CD14-positive monocyte (primary cell): ENCODE measurements at regions not wholly inside any gene's neighbourhood (a gene's known extent, or its start where the extent isn't known, plus 50 kb on each side); places are given as distances from the start of the nearest gene placed in this dataset.

Experiments used
- DNase-seq, 3 donors: peaks; one replicate each; pipeline ENCODE4 v3.0.0-alpha.2; 2011 to 2022
- H2AFZ ChIP-seq: 2 replicates; pipeline ENCODE4 v1.6.0; 2012; ENCODE audit warnings: mild to moderate bottlenecking, low read depth, low read length, inconsistent platforms; ENCODE audit not compliant: insufficient read depth, poor library complexity, severe bottlenecking
- H3K27ac ChIP-seq, 2 donors: 1 replicate in 1 of 2; 2 replicates in 1 of 2; pipeline ENCODE4 v1.5.1; 2012 to 2013; ENCODE audit warnings: low read length in 2 of 2, control low read depth in 1 of 2, inconsistent platforms in 1 of 2, low read depth in 1 of 2, mild to moderate bottlenecking in 1 of 2
- H3K27me3 ChIP-seq, 2 donors: one replicate each; pipeline versions ENCODE4 v1.6.0 to v1.6.1; 2011 to 2013; ENCODE audit warnings: low read length in 2 of 2; ENCODE audit not compliant: control insufficient read depth in 2 of 2, insufficient read depth in 2 of 2
- H3K36me3 ChIP-seq, 2 donors: replicated peaks in 1 of 2; 1 replicate in 1 of 2; 2 replicates in 1 of 2; pipeline versions ENCODE4 v1.5.1 to v1.6.1; 2012 to 2013; ENCODE audit warnings: low read length in 2 of 2, control low read depth in 1 of 2, inconsistent platforms in 1 of 2, mild to moderate bottlenecking in 1 of 2; ENCODE audit not compliant: insufficient read depth in 2 of 2, control insufficient read depth in 1 of 2
- H3K4me1 ChIP-seq, 2 donors: 1 replicate in 1 of 2; 2 replicates in 1 of 2; pipeline versions ENCODE4 v1.5.1 to v1.6.1; 2012 to 2013; ENCODE audit warnings: low read length in 2 of 2, control low read depth in 1 of 2, inconsistent platforms in 1 of 2, mild to moderate bottlenecking in 1 of 2, moderate library complexity in 1 of 2; ENCODE audit not compliant: insufficient read depth in 2 of 2, control insufficient read depth in 1 of 2
- H3K4me2 ChIP-seq: replicated peaks from 2 replicates; pipeline ENCODE3; 2012; ENCODE audit warnings: low read length, moderate library complexity, mild to moderate bottlenecking; ENCODE audit not compliant: poor library complexity, severe bottlenecking; ENCODE audit errors: extremely low read depth
- H3K4me3 ChIP-seq, 3 experiments: fragments of 200-600 bp in 1 of 3; sonication (generic) in 1 of 3; replicated peaks in 1 of 3; 1 replicate in 2 of 3; 2 replicates in 1 of 3; pipeline ENCODE4 v1.5.1; 2011 to 2013; ENCODE audit warnings: low read length in 3 of 3, mild to moderate bottlenecking in 3 of 3, control low read depth in 2 of 3, low read depth in 2 of 3, inconsistent platforms in 1 of 3, moderate library complexity in 1 of 3
- H3K79me2 ChIP-seq: 2 replicates; pipeline ENCODE4 v1.6.0; 2012; ENCODE audit warnings: mild to moderate bottlenecking, control low read depth, inconsistent platforms, low read length, moderate library complexity; ENCODE audit not compliant: insufficient read depth
- H3K9ac ChIP-seq: 2 replicates; pipeline ENCODE4 v1.6.0; 2017; ENCODE audit warnings: low read length, mild to moderate bottlenecking; ENCODE audit not compliant: insufficient read depth, poor library complexity, severe bottlenecking
- H3K9me3 ChIP-seq, 2 donors: replicated peaks in 1 of 2; 1 replicate in 1 of 2; 2 replicates in 1 of 2; pipeline versions ENCODE4 v1.5.1 to v1.6.1; 2012 to 2013; ENCODE audit warnings: low read length in 2 of 2, control low read depth in 1 of 2; ENCODE audit not compliant: control insufficient read depth in 1 of 2, insufficient read depth in 1 of 2
- H4K20me1 ChIP-seq: 2 replicates; pipeline ENCODE4 v1.6.0; 2012; ENCODE audit warnings: mild to moderate bottlenecking, low read length, control low read depth, moderate library complexity; ENCODE audit not compliant: insufficient read depth
- H3K27ac Mint-ChIP-seq, 7 donors: one replicate each; pipeline ENCODE4 v1.8.0; 2020; ENCODE audit warnings: mild to moderate bottlenecking in 7 of 7, mixed read lengths in 7 of 7, moderate library complexity in 6 of 7, inconsistent platforms in 2 of 7
- H3K27me3 Mint-ChIP-seq, 3 donors: one replicate each; pipeline ENCODE4 v1.8.0; 2021 to 2022; ENCODE audit warnings: low read depth in 3 of 3, mild to moderate bottlenecking in 3 of 3, mixed read lengths in 3 of 3, moderate library complexity in 3 of 3, inconsistent platforms in 1 of 3
- H3K36me3 Mint-ChIP-seq, 2 donors: one replicate each; pipeline ENCODE4 v1.8.0; 2020; ENCODE audit warnings: mixed read lengths in 2 of 2, inconsistent platforms in 1 of 2, mild to moderate bottlenecking in 1 of 2
- H3K4me1 Mint-ChIP-seq: one replicate; pipeline ENCODE4 v1.8.0; 2020; ENCODE audit warnings: mild to moderate bottlenecking, mixed read lengths
- H3K4me3 Mint-ChIP-seq, 2 donors: one replicate each; pipeline ENCODE4 v1.8.0; 2020; ENCODE audit warnings: mild to moderate bottlenecking in 2 of 2, mixed read lengths in 2 of 2, moderate library complexity in 1 of 2
- H3K9me3 Mint-ChIP-seq, 7 donors: one replicate each; pipeline ENCODE4 v1.8.0; 2020 to 2022; ENCODE audit warnings: mixed read lengths in 7 of 7, mild to moderate bottlenecking in 6 of 7, moderate library complexity in 6 of 7, inconsistent platforms in 2 of 7
- CTCF ChIP-seq: fragments of 200-600 bp; IDR thresholded peaks from one replicate; pipeline ENCODE4 v1.8.0; 2022; ENCODE audit warnings: antibody characterized with exemption, mild to moderate bottlenecking
- WGBS: methylation state at CpG from one replicate; pipeline ENCODE4 v1.1.5; 2013; ENCODE audit warnings: missing lambda C conversion rate; ENCODE audit not compliant: insufficient coverage; 5-methylcytosine and 5-hydroxymethylcytosine counted together
- intact Hi-C, 2 donors: fragments of 100-400 bp; cut with micrococcal nuclease; formaldehyde crosslinking; loops; one replicate each; pipeline versions ENCODE4 v1.15.0 to v1.15.1; 2023

- no peaks in the 10 kb centered on the region for H3K27me3 ChIP-seq
- H3K4me1 ChIP-seq = no peaks in the 10 kb centered on the region
- no peak overlapping the region for H3K27ac ChIP-seq
- Mint-ChIP-seq H3K27me3 (peaks cover 0 to 4% (median 2%) of the 10 kb centered on the region in 3 donors), H3K4me1 (peaks cover 8% of the 10 kb centered on the region), H3K36me3 (no peaks in the 10 kb centered on the region), H3K9me3 (peaks cover 0 to 14% (median 6%) of the 10 kb centered on the region in 7 donors), H3K27ac (no peak overlapping the region), H3K4me3 (no peak overlapping the region)
- no peak overlapping the region for H3K4me3 ChIP-seq
- H3K4me2 ChIP-seq = no peak overlapping the region
- no peak overlapping the region for H2AFZ ChIP-seq
- H3K9me3 ChIP-seq = no peaks in the 10 kb centered on the region
- WGBS = no CpG with 5 or more reads among the region's 1 CpG
- H3K36me3 ChIP-seq = no peaks in the 10 kb centered on the region
- intact Hi-C loops = no loop called here
- H4K20me1 ChIP-seq = no peaks in the 10 kb centered on the region
- H3K9ac ChIP-seq = no peak overlapping the region
- no peak for DNase-seq
- TF ChIP-seq CTCF = no peak
- no peaks in the 10 kb centered on the region for H3K79me2 ChIP-seq
These were observed 1037.2 kb upstream of the B3GALT2 start for GRCh38 chr1:194223596-194223995.

- Mint-ChIP-seq H3K4me3 (no peak overlapping the region), H3K4me1 (no peaks in the 10 kb centered on the region), H3K9me3 (peaks cover 0 to 14% (median 4%) of the 10 kb centered on the region in 7 donors), H3K27ac (no peak overlapping the region), H3K36me3 (no peaks in the 10 kb centered on the region), H3K27me3 (no peaks in the 10 kb centered on the region)
- Histone ChIP-seq H3K9ac (no peak overlapping the region), H3K9me3 (peaks cover 3 to 5% of the 10 kb centered on the region in 2 donors), H3K27ac (no peak overlapping the region), H3K79me2 (no peaks in the 10 kb centered on the region), H3K4me3 (no peak overlapping the region), H3K4me1 (no peaks in the 10 kb centered on the region), H3K36me3 (no peaks in the 10 kb centered on the region), H4K20me1 (no peaks in the 10 kb centered on the region), H3K27me3 (no peaks in the 10 kb centered on the region), H2AFZ (no peak overlapping the region), H3K4me2 (no peak overlapping the region)
- no peak for DNase-seq
- no peak for TF ChIP-seq CTCF
- no CpG with 5 or more reads among the region's 1 CpG for WGBS
- intact Hi-C loops = no loop called here
These were observed 1029.0 kb upstream of the B3GALT2 start for GRCh38 chr1:194215448-194215847.
